PC-9 (cell line): ENCODE measurements at regions not wholly inside any gene's neighbourhood (a gene's known extent, or its start where the extent isn't known, plus 50 kb on each side); places are given as distances from the start of the nearest gene placed in this dataset.

ENCODE experiments used
- CTCF ChIP-seq: fragments of 200-600 bp; sonication (generic); conservative IDR thresholded peaks from 2 replicates; pipeline ENCODE4 v1.6.1; 2017; ENCODE audit warnings: mixed run types, antibody characterized with exemption, mild to moderate bottlenecking, moderate library complexity
- EZH2 ChIP-seq: fragments of 200-600 bp; sonication (generic); IDR thresholded peaks from 2 replicates; pipeline ENCODE4 v1.8.0; 2017; ENCODE audit warnings: antibody characterized with exemption, low read depth

DNA sequence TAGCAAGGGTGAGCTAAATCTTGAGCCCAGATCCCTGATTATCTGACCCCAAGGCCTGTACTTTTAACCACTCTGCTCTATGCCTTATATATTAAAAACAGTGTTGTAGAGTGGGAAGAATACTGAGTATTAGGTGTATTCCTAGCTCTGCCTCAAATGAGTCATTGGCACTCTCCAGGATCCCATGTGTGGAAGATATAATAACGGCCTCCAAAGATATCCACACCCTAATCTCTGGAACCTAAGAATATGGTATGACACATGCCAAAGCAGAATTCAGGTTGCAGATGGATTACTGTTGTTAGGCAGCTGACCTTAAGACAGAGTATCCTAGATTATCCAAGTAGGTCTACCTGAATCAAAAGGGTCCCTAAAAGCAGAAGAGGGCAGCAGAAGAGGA, 110.8 kb downstream of the ADRB2 start:
- TF ChIP-seq CTCF = no peak
- no peak for TF ChIP-seq EZH2
